IMR-90 (cell line): ENCODE measurements at regions not wholly inside any gene's neighbourhood (a gene's known extent, or its start where the extent isn't known, plus 50 kb on each side); places are given as distances from the start of the nearest gene placed in this dataset.

Experiments
- ATAC-seq: fragments of 200-7000 bp; cut with Tn5 transposase; 2 replicates; pipeline ENCODE4 v1.9.1; 2020; ENCODE audit warnings: low read depth, mild to moderate bottlenecking, moderate library complexity
- BruUV-seq: library from RNA; stranded (reverse); fragments of 400-500 nt; replicated peaks from 2 replicates; lab custom pipeline; 2021; lab: Mats Ljungman, UMichigan
- CTCF ChIA-PET: fragments of 300-600 bp; formaldehyde crosslinking; extraction: SDS; loops from one replicate; lab custom pipeline; 2021; ENCODE audit warnings: antibody characterized with exemption; lab: Yijun Ruan, JAX
- POLR2A ChIA-PET: fragments of 300-600 bp; sonication (Branson Sonifier 250); formaldehyde crosslinking; loops from one replicate; lab custom pipeline; 2022; ENCODE audit warnings: antibody characterized with exemption; ENCODE audit not compliant: unreplicated experiment; lab: Charles Lee
- DNase-seq: peaks from one replicate; pipeline ENCODE4 v3.0.0; 2013
- H2AFZ ChIP-seq: replicated peaks from 2 replicates; pipeline ENCODE3; 2013; ENCODE audit warnings: low read length, mild to moderate bottlenecking; ENCODE audit not compliant: poor library complexity
- H2AK5ac ChIP-seq: 2 replicates; pipeline ENCODE4 v1.6.1; 2013; ENCODE audit warnings: low read depth, low read length, inconsistent platforms
- H2AK9ac ChIP-seq: replicated peaks from 2 replicates; pipeline ENCODE3; 2013; ENCODE audit warnings: mild to moderate bottlenecking, low read depth, low read length, moderate library complexity; ENCODE audit not compliant: poor library complexity
- H2BK120ac ChIP-seq: 2 replicates; pipeline ENCODE4 v1.6.1; 2013; ENCODE audit warnings: low read depth, low read length, inconsistent platforms
- H2BK15ac ChIP-seq: 3 replicates; pipeline ENCODE4 v1.6.1; 2013; ENCODE audit warnings: low read depth, low read length, inconsistent platforms
- H2BK20ac ChIP-seq: 2 replicates; pipeline ENCODE4 v1.6.1; 2013; ENCODE audit warnings: low read depth, mild to moderate bottlenecking, inconsistent platforms, low read length, moderate library complexity
- H2BK5ac ChIP-seq: 2 replicates; pipeline ENCODE4 v1.6.1; 2013; ENCODE audit warnings: mild to moderate bottlenecking, low read depth, low read length, inconsistent platforms; ENCODE audit not compliant: poor library complexity, severe bottlenecking
- H3K14ac ChIP-seq: replicated peaks from 2 replicates; pipeline ENCODE4 v1.6.1; 2013; ENCODE audit warnings: low read depth, low read length, inconsistent platforms
- H3K18ac ChIP-seq: 2 replicates; pipeline ENCODE4 v1.6.1; 2013; ENCODE audit warnings: low read depth, low read length, control low read depth
- H3K23ac ChIP-seq: 2 replicates; pipeline ENCODE4 v1.6.1; 2013; ENCODE audit warnings: low read depth, low read length, inconsistent platforms
- H3K27ac ChIP-seq: 2 replicates; pipeline ENCODE4 v1.5.1; 2013; ENCODE audit warnings: mild to moderate bottlenecking, control low read depth, low read length; ENCODE audit not compliant: insufficient read depth
- H3K27me3 ChIP-seq: 2 replicates; pipeline ENCODE4 v1.6.1; 2013; ENCODE audit warnings: low read length; ENCODE audit not compliant: control insufficient read depth, insufficient read depth
- H3K36me3 ChIP-seq: 2 replicates; pipeline ENCODE4 v1.6.1; 2013; ENCODE audit warnings: low read length, mixed read lengths; ENCODE audit not compliant: control insufficient read depth, insufficient read depth
- H3K4ac ChIP-seq: 2 replicates; pipeline ENCODE4 v1.6.1; 2013; ENCODE audit warnings: low read depth, low read length, inconsistent platforms
- H3K4me1 ChIP-seq: 2 replicates; pipeline ENCODE4 v1.6.1; 2013; ENCODE audit warnings: low read length, mixed read lengths; ENCODE audit not compliant: control insufficient read depth, insufficient read depth
- H3K4me2 ChIP-seq: 2 replicates; pipeline ENCODE4 v1.6.1; 2013; ENCODE audit warnings: low read depth, mild to moderate bottlenecking, control low read depth, low read length, moderate library complexity
- H3K4me3 ChIP-seq: 2 replicates; pipeline ENCODE4 v1.5.1; 2013; ENCODE audit warnings: low read depth, mild to moderate bottlenecking, control low read depth, low read length, moderate library complexity; ENCODE audit not compliant: insufficient read depth
- H3K56ac ChIP-seq: 2 replicates; pipeline ENCODE4 v1.6.1; 2013; ENCODE audit warnings: low read length, inconsistent platforms; ENCODE audit not compliant: insufficient read depth; ENCODE audit errors: extremely low read depth
- H3K79me1 ChIP-seq, 2 experiments: 2 replicates each; pipeline ENCODE4 v1.6.1; 2013; ENCODE audit warnings: low read length in 2 of 2, inconsistent platforms in 1 of 2, low read depth in 1 of 2
- H3K9ac ChIP-seq: 2 replicates; pipeline ENCODE4 v1.6.1; 2013; ENCODE audit warnings: low read depth, low read length, control low read depth
- H3K9me1 ChIP-seq: 2 replicates; pipeline ENCODE4 v1.6.1; 2013; ENCODE audit warnings: low read length, inconsistent platforms; ENCODE audit not compliant: insufficient read depth
- H3K9me3 ChIP-seq: 2 replicates; pipeline ENCODE4 v1.6.1; 2013; ENCODE audit warnings: low read length; ENCODE audit not compliant: control insufficient read depth, insufficient read depth
- H4K20me1 ChIP-seq: 2 replicates; pipeline ENCODE4 v1.6.1; 2013; ENCODE audit warnings: low read length, inconsistent platforms; ENCODE audit not compliant: insufficient read depth
- H4K5ac ChIP-seq: 2 replicates; pipeline ENCODE4 v1.6.1; 2013; ENCODE audit warnings: mild to moderate bottlenecking, low read depth, low read length, control low read depth
- H4K8ac ChIP-seq, 2 experiments: 2 replicates each; pipeline ENCODE4 v1.6.1; 2013; ENCODE audit warnings: low read depth in 2 of 2, low read length in 2 of 2, control low read depth in 1 of 2, inconsistent platforms in 1 of 2
- H4K91ac ChIP-seq: 2 replicates; pipeline ENCODE4 v1.6.1; 2013; ENCODE audit warnings: low read depth, low read length, inconsistent platforms; ENCODE audit not compliant: insufficient read depth
- CEBPB ChIP-seq: IDR thresholded peaks from 2 replicates; pipeline ENCODE4 v1.6.1; 2012; ENCODE audit warnings: low read depth, low read length, improper control_type of control experiment
- MAFK ChIP-seq: IDR thresholded peaks from 2 replicates; pipeline ENCODE4 v1.6.1; 2012; ENCODE audit warnings: low read depth, low read length, improper control_type of control experiment
- MAZ ChIP-seq: IDR thresholded peaks from 2 replicates; pipeline ENCODE4 v1.6.1; 2012; ENCODE audit warnings: low read depth, mild to moderate bottlenecking, low read length, improper control_type of control experiment, moderate library complexity, borderline replicate concordance
- MXI1 ChIP-seq: IDR thresholded peaks from 2 replicates; pipeline ENCODE4 v1.6.1; 2012; ENCODE audit warnings: low read depth, mild to moderate bottlenecking, low read length, moderate library complexity, borderline replicate concordance
- POLR2A ChIP-seq: IDR thresholded peaks from 2 replicates; pipeline ENCODE4 v1.6.1; 2012; ENCODE audit warnings: mild to moderate bottlenecking, low read depth, low read length
- RAD21 ChIP-seq: IDR thresholded peaks from 2 replicates; pipeline ENCODE4 v1.6.1; 2012; ENCODE audit warnings: low read length, improper control_type of control experiment
- RCOR1 ChIP-seq: IDR thresholded peaks from 2 replicates; pipeline ENCODE4 v1.6.1; 2012; ENCODE audit warnings: mild to moderate bottlenecking, low read length, improper control_type of control experiment; ENCODE audit not compliant: insufficient replicate concordance
- RFX5 ChIP-seq: IDR thresholded peaks from 2 replicates; pipeline ENCODE4 v1.8.0; 2012; ENCODE audit warnings: low read depth, mild to moderate bottlenecking, low read length, moderate library complexity
- WGBS, 2 experiments: methylation state at CpG; one replicate each; pipeline versions ENCODE4 v1.1.5 to v1.1.7; 2013; ENCODE audit warnings: missing lambda C conversion rate in 2 of 2; ENCODE audit not compliant: insufficient read length in 1 of 2; ENCODE audit errors: extremely low coverage in 2 of 2; 5-methylcytosine and 5-hydroxymethylcytosine counted together
- dilution Hi-C: fragments of 300-500 bp; cut with HindIII; formaldehyde crosslinking; loops from one replicate; pipeline ENCODE4 v1.14.3; 2018; ENCODE audit warnings: low sequenced_read_pairs; ENCODE audit not compliant: unreplicated experiment
- in situ Hi-C: fragments of 300-500 bp; cut with MboI; formaldehyde crosslinking; loops from 3 replicates; pipeline ENCODE4 v1.14.3; 2019; ENCODE audit warnings: low sequenced_read_pairs, inconsistent platforms, mixed read lengths
- intact Hi-C: fragments of 100-400 bp; cut with micrococcal nuclease; formaldehyde crosslinking; loops from 2 replicates; pipeline ENCODE4 v1.10.0; 2022
- TF ChIP-seq, protein P1 (sequence below): fragments of 150-350 bp; IDR thresholded peaks from 2 replicates; pipeline ENCODE4 v1.6.1; 2016; ENCODE audit warnings: low read depth, mild to moderate bottlenecking, low read length, moderate library complexity, borderline replicate concordance
- TF ChIP-seq, protein P2 (sequence below): fragments of 150-350 bp; IDR thresholded peaks from 2 replicates; pipeline ENCODE4 v1.6.1; 2017; ENCODE audit warnings: mild to moderate bottlenecking, antibody characterized with exemption, low read length, low read depth

DNA sequence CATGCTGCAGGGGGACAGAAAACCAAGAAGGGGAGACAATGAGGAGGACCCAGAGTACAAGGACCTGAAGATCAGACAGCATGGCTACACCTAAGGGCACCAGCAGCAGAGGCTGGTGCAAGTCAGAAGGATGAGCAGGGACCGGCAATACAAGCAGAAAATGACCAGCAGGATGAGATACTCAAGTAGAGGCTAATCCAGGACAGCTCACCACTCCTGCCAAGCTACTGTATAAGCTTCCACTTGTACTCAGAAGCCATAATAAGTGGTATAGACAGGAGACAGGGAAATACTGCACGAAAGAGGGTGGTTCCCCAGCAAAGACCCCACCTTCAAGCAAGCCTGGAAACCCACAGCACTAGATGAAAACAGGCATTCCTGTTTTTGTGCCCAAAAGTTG, 138.7 kb upstream of the ZC3H12C start:
- no peak overlapping the region for H3K4me2 ChIP-seq
- no peak overlapping the region for H4K91ac ChIP-seq
- H3K9me3 ChIP-seq: no peaks in the 10 kb centered on the region
- no peak overlapping the region for H3K9ac ChIP-seq
- ChIA-PET POLR2A (no interaction called here), CTCF (interaction anchor here (0.5 kb wide), 1 partner anchor 1633 kb away, joined by 3 read pairs; no protein-coding TSS in a partner anchor)
- dilution Hi-C loops: no loop called here
- BruUV-seq: no TSS peak
- H2BK20ac ChIP-seq: no peak overlapping the region
- no peak overlapping the region for H3K4ac ChIP-seq
- H2BK120ac ChIP-seq: no peak overlapping the region
- no peak overlapping the region for H3K4me3 ChIP-seq
- H3K18ac ChIP-seq: no peak overlapping the region
- H4K8ac ChIP-seq: no peak overlapping the region
- H2BK5ac ChIP-seq: no peak overlapping the region
- DNase-seq (no peak), ATAC-seq (no peak)
- no peaks in the 10 kb centered on the region for H3K36me3 ChIP-seq
- in situ Hi-C loops: loop anchor here (5.0 to 25.0 kb wide), 3 partner anchors 138 to 420 kb away; partner anchors contain the start of gene ZC3H12C
- no peak overlapping the region for H2AK5ac ChIP-seq
- no peak overlapping the region for H2BK15ac ChIP-seq
- H4K20me1 ChIP-seq: no peaks in the 10 kb centered on the region
- no peak overlapping the region for H3K23ac ChIP-seq
- H2AFZ ChIP-seq: no peak overlapping the region
- H2AK9ac ChIP-seq: no peak overlapping the region
- H3K27ac ChIP-seq: no peak overlapping the region
- no peak overlapping the region for H3K14ac ChIP-seq
- no peak overlapping the region for H4K5ac ChIP-seq
- TF ChIP-seq CEBPB (no peak), MAFK (no peak), MAZ (no peak), MXI1 (no peak), RFX5 (no peak), POLR2A (no peak), RCOR1 (no peak), RAD21 (no peak)
- TF ChIP-seq, protein P1, sequence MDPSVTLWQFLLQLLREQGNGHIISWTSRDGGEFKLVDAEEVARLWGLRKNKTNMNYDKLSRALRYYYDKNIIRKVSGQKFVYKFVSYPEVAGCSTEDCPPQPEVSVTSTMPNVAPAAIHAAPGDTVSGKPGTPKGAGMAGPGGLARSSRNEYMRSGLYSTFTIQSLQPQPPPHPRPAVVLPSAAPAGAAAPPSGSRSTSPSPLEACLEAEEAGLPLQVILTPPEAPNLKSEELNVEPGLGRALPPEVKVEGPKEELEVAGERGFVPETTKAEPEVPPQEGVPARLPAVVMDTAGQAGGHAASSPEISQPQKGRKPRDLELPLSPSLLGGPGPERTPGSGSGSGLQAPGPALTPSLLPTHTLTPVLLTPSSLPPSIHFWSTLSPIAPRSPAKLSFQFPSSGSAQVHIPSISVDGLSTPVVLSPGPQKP: no peak
- TF ChIP-seq, protein P2, sequence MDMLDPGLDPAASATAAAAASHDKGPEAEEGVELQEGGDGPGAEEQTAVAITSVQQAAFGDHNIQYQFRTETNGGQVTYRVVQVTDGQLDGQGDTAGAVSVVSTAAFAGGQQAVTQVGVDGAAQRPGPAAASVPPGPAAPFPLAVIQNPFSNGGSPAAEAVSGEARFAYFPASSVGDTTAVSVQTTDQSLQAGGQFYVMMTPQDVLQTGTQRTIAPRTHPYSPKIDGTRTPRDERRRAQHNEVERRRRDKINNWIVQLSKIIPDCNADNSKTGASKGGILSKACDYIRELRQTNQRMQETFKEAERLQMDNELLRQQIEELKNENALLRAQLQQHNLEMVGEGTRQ: no peak
- no CpG with 5 or more reads among the region's 2 CpGs for WGBS, 2 experiments
- no peak overlapping the region for H3K56ac ChIP-seq
- no peaks in the 10 kb centered on the region for H3K4me1 ChIP-seq
- intact Hi-C loops: no loop called here
- no peaks in the 10 kb centered on the region for H3K27me3 ChIP-seq
- no peaks in the 10 kb centered on the region for H3K9me1 ChIP-seq
- H3K79me1 ChIP-seq: no peaks in the 10 kb centered on the region
